ENCODE measurements at regions not wholly inside any gene's neighbourhood (a gene's known extent, or its start where the extent isn't known, plus 50 kb on each side); places are given as distances from the start of the nearest gene placed in this dataset.

GRCh38 chr2:116073731-116074130 is 1631.3 kb downstream of the DPP10 start:
- H2AFZ ChIP-seq (ENCODE audit: low read depth, low read length) = no peak overlapping the region
- H3K36me3 ChIP-seq (ENCODE audit: control insufficient read depth in 2 of 2, extremely low read depth in 1 of 2, insufficient read depth in 2 of 2, low read length in 2 of 2) = no peaks in the 10 kb centered on the region
- no peak for FAIRE-seq
- H3K27ac ChIP-seq (ENCODE audit: insufficient read depth, low read depth, low read length) = no peak overlapping the region
- CTCF ChIA-PET = no interaction called here
- H4K20me1 ChIP-seq (replicated peaks; ENCODE audit: control insufficient read depth, extremely low read depth, insufficient read depth, low read length) = no peaks in the 10 kb centered on the region
- TF ChIP-seq POLR2A (IDR thresholded peaks at IDR 0.05; ENCODE audit: low read depth, low read length) (no peak), POLR2AphosphoS5 (IDR thresholded peaks at IDR 0.05; ENCODE audit: insufficient read depth, low read depth, low read length) (no peak), GATA2 (IDR thresholded peaks at IDR 0.05; ENCODE audit: insufficient read depth, insufficient read length, low read depth, low read length) (no peak), EZH2 (IDR thresholded peaks at IDR 0.05; ENCODE audit: borderline replicate concordance, low read depth, low read length, severe bottlenecking) (no peak), MAX (IDR thresholded peaks at IDR 0.05; ENCODE audit: insufficient read depth, insufficient read length) (no peak), MYC (IDR thresholded peaks at IDR 0.05; ENCODE audit: low read depth, low read length) (no peak), FOS (IDR thresholded peaks at IDR 0.05; ENCODE audit: borderline replicate concordance, insufficient read depth, low read length) (no peak), JUN (IDR thresholded peaks at IDR 0.05; ENCODE audit: borderline replicate concordance, insufficient read depth, insufficient read length, low read depth) (no peak), CTCF (IDR thresholded peaks at IDR 0.05; ENCODE audit: extremely low read depth in 1 of 2, insufficient read depth in 1 of 2, low read depth in 1 of 2, low read length in 2 of 2) (no peak)
- H3K27me3 ChIP-seq (ENCODE audit: control insufficient read depth in 2 of 2, insufficient read depth in 2 of 2, low read length in 2 of 2) = no peaks in the 10 kb centered on the region
- H3K9ac ChIP-seq (replicated peaks; ENCODE audit: extremely low read depth, insufficient read depth, low read length) = no peak overlapping the region
- peaks cover 4% of the 10 kb centered on the region for H3K9me3 ChIP-seq (replicated peaks; ENCODE audit: control insufficient read depth, insufficient read depth, low read length)
- dilution Hi-C loops (cut with MboI; ENCODE audit: extremely low pct_ligation_motif_present, low sequenced_read_pairs) (no loop called here), intact Hi-C loops (cut with micrococcal nuclease) (no loop called here)
- H3K4me3 ChIP-seq (replicated peaks in 1 of 3; ENCODE audit: insufficient read depth in 1 of 3, low read depth in 1 of 3, low read length in 3 of 3) = no peak overlapping the region
- no peaks in the 10 kb centered on the region for H3K79me2 ChIP-seq (ENCODE audit: control insufficient read depth, insufficient read depth, low read length)
- POLR2A ChIA-PET = no interaction called here
- DNase-seq (ENCODE audit: low read depth, low spot score) = no peak
- no peaks in the 10 kb centered on the region for H3K9me1 ChIP-seq (replicated peaks; ENCODE audit: control insufficient read depth, extremely low read depth, insufficient read depth, low read length)
- no peaks in the 10 kb centered on the region for H3K4me1 ChIP-seq (ENCODE audit: control insufficient read depth, extremely low read depth, insufficient read depth, low read length)
- no peak overlapping the region for H3K4me2 ChIP-seq (ENCODE audit: insufficient read depth, low read length)
- no TSS peak for BruUV-seq (replicated peaks)
